Suppressor macrophage (primary cell): ENCODE measurements at regions not wholly inside any gene's neighbourhood (a gene's known extent, or its start where the extent isn't known, plus 50 kb on each side); places are given as distances from the start of the nearest gene placed in this dataset.

ENCODE experiments used
- DNase-seq, 4 experiments: peaks; one replicate each; pipeline ENCODE4 v3.0.0-alpha.2; 2020 to 2022

- DNase-seq: no peak
Observed at GRCh38 chr4:38313999-38314561, 349.9 kb upstream of the KLF3 start.

GRCh38 chr4:38314663-38315062 is 349.3 kb upstream of the KLF3 start:
- no peak for DNase-seq

- no peak for DNase-seq
Observed at GRCh38 chr4:38315286-38315685, 348.7 kb upstream of the KLF3 start.

GRCh38 chr4:38316045-38316444 is 348.0 kb upstream of the KLF3 start:
- no peak for DNase-seq

GRCh38 chr4:38317041-38317674 is 346.8 kb upstream of the KLF3 start:
- DNase-seq: no peak

GRCh38 chr4:38318737-38319455 is 345.1 kb upstream of the KLF3 start:
- DNase-seq: peak; percentile 91 to 97 (median 96)

GRCh38 chr4:38319456-38320342 is 344.3 kb upstream of the KLF3 start:
- peak; percentile 94 to 98 (median 96) for DNase-seq

- no peak for DNase-seq
Observed at GRCh38 chr4:38320343-38320695, 343.7 kb upstream of the KLF3 start.

GRCh38 chr4:38320833-38321232 is 343.2 kb upstream of the KLF3 start:
- DNase-seq: no peak

- DNase-seq: peak in 2 of 4 experiments; percentile 30 to 32
Observed at GRCh38 chr4:38322714-38323113, 341.3 kb upstream of the KLF3 start.

GRCh38 chr4:38323141-38323641 is 340.8 kb upstream of the KLF3 start:
- peak in 3 of 4 experiments; percentile 36 to 57 (median 50) for DNase-seq

- DNase-seq: no peak
Observed at GRCh38 chr4:38324861-38325628, 339.0 kb upstream of the KLF3 start.

GRCh38 chr4:38325629-38325913 is 338.4 kb upstream of the KLF3 start:
- no peak for DNase-seq

GRCh38 chr4:38326499-38326898 is 337.5 kb upstream of the KLF3 start:
- no peak for DNase-seq

- no peak for DNase-seq
Observed at GRCh38 chr4:38327174-38327573, 336.8 kb upstream of the KLF3 start.

GRCh38 chr4:38328989-38329729 is 334.8 kb upstream of the KLF3 start:
- DNase-seq: peak in 1 of 4 experiments; percentile 35

GRCh38 chr4:38330321-38330720 is 333.7 kb upstream of the KLF3 start:
- peak in 3 of 4 experiments; percentile 19 to 39 (median 34) for DNase-seq

GRCh38 chr4:38330936-38331335 is 333.1 kb upstream of the KLF3 start:
- DNase-seq: no peak

GRCh38 chr4:38332699-38333098 is 331.3 kb upstream of the KLF3 start:
- no peak for DNase-seq

GRCh38 chr4:38333219-38333618 is 330.8 kb upstream of the KLF3 start:
- peak; percentile 16 to 61 (median 38) for DNase-seq

- DNase-seq: no peak
Observed at GRCh38 chr4:38334791-38335190, 329.2 kb upstream of the KLF3 start.
